Keratinocyte (primary cell): ENCODE measurements at regions not wholly inside any gene's neighbourhood (a gene's known extent, or its start where the extent isn't known, plus 50 kb on each side); places are given as distances from the start of the nearest gene placed in this dataset.
"Not testable (repeated sequence)": the region's sequence is repeated elsewhere in the genome, so short reads cannot be mapped to it uniquely, and the experiment has no call there.

Experiments used
- DNase-seq: peaks from one replicate; pipeline ENCODE4 v3.0.0-alpha.2; 2011; ENCODE audit warnings: low read depth, missing footprints, low spot score
- FAIRE-seq: peaks from 2 replicates; lab custom pipeline; 2011; peaks lifted over from hg19 to GRCh38; lab: Jason Lieb, UNC
- H2AFZ ChIP-seq: 2 replicates; pipeline ENCODE4 v1.6.0; 2012; ENCODE audit warnings: low read length, control low read depth, inconsistent platforms; ENCODE audit not compliant: control insufficient read depth
- H3K27ac ChIP-seq: 2 replicates; pipeline ENCODE4 v1.5.1; 2011; ENCODE audit warnings: low read length; ENCODE audit not compliant: control insufficient read depth, insufficient read depth
- H3K27me3 ChIP-seq: 3 replicates; pipeline ENCODE4 v1.6.0; 2011; ENCODE audit warnings: low read length; ENCODE audit not compliant: control insufficient read depth, insufficient read depth; ENCODE audit errors: extremely low read depth
- H3K36me3 ChIP-seq, 2 experiments: 2 replicates in 1 of 2; 3 replicates in 1 of 2; pipeline ENCODE4 v1.5.1; 2011; ENCODE audit warnings: low read length in 2 of 2, mild to moderate bottlenecking in 1 of 2; ENCODE audit not compliant: control insufficient read depth in 2 of 2, insufficient read depth in 2 of 2; ENCODE audit errors: extremely low read depth in 1 of 2
- H3K4me1 ChIP-seq: 3 replicates; pipeline ENCODE4 v1.5.1; 2011; ENCODE audit warnings: low read length; ENCODE audit not compliant: control insufficient read depth, insufficient read depth; ENCODE audit errors: extremely low read depth
- H3K4me2 ChIP-seq: 3 replicates; pipeline ENCODE4 v1.6.0; 2011; ENCODE audit warnings: low read depth, low read length; ENCODE audit not compliant: control insufficient read depth, insufficient read depth; ENCODE audit errors: extremely low read depth
- H3K4me3 ChIP-seq, 3 experiments: fragments of 200-600 bp in 1 of 3; sonication (generic) in 1 of 3; 2 replicates in 2 of 3; 3 replicates in 1 of 3; pipeline ENCODE4 v1.5.1; 2011 to 2016; ENCODE audit warnings: low read length in 3 of 3, mild to moderate bottlenecking in 3 of 3, control low read depth in 2 of 3, inconsistent platforms in 1 of 3, low read depth in 1 of 3, mixed read lengths in 1 of 3, mixed run types in 1 of 3, moderate library complexity in 1 of 3; ENCODE audit not compliant: control insufficient read depth in 2 of 3, insufficient read depth in 2 of 3; ENCODE audit errors: extremely low read depth in 1 of 3
- H3K79me2 ChIP-seq: 2 replicates; pipeline ENCODE4 v1.6.0; 2012; ENCODE audit warnings: low read length; ENCODE audit not compliant: control insufficient read depth, insufficient read depth
- H3K9ac ChIP-seq: 3 replicates; pipeline ENCODE4 v1.6.0; 2011; ENCODE audit warnings: low read length; ENCODE audit not compliant: control insufficient read depth, insufficient read depth; ENCODE audit errors: extremely low read depth
- H3K9me1 ChIP-seq: 3 replicates; pipeline ENCODE4 v1.6.0; 2011; ENCODE audit warnings: low read length; ENCODE audit not compliant: control insufficient read depth, insufficient read depth; ENCODE audit errors: extremely low read depth
- H3K9me3 ChIP-seq: 2 replicates; pipeline ENCODE4 v1.5.1; 2012; ENCODE audit warnings: low read depth, low read length; ENCODE audit not compliant: control insufficient read depth
- H4K20me1 ChIP-seq: 3 replicates; pipeline ENCODE4 v1.6.0; 2011; ENCODE audit warnings: low read length; ENCODE audit not compliant: control insufficient read depth, insufficient read depth; ENCODE audit errors: extremely low read depth
- CTCF ChIP-seq, 3 experiments: IDR thresholded peaks in 1 of 3; conservative IDR thresholded peaks in 1 of 3; optimal IDR thresholded peaks in 1 of 3; 2 replicates in 2 of 3; 3 replicates in 1 of 3; pipeline versions ENCODE3 to v1.5.1; 2011; ENCODE audit warnings: low read length in 3 of 3, mild to moderate bottlenecking in 3 of 3, moderate library complexity in 2 of 3, control low read depth in 1 of 3, inconsistent platforms in 1 of 3; ENCODE audit not compliant: insufficient read depth in 2 of 3; ENCODE audit errors: extremely low read depth in 1 of 3
- EZH2 ChIP-seq: IDR thresholded peaks from one replicate; pipeline ENCODE4 v1.6.1; 2012; ENCODE audit warnings: inconsistent platforms, mild to moderate bottlenecking, low read length, moderate library complexity
- dilution Hi-C: fragments of 300-500 bp; cut with MboI; formaldehyde crosslinking; loops from one replicate; pipeline ENCODE4 v1.7.0; 2020; ENCODE audit warnings: low sequenced_read_pairs; ENCODE audit not compliant: extremely low pct_ligation_motif_present

GRCh38 chr10:6678956-6679355 is 98.9 kb upstream of the PRKCQ start:
- H3K27ac ChIP-seq = no peak overlapping the region
- H3K4me1 ChIP-seq = no peaks in the 10 kb centered on the region
- no peaks in the 10 kb centered on the region for H4K20me1 ChIP-seq
- H3K4me3 ChIP-seq = no peak overlapping the region
- no peaks in the 10 kb centered on the region for H3K9me1 ChIP-seq
- FAIRE-seq = no peak
- no peak overlapping the region for H3K4me2 ChIP-seq
- no peaks in the 10 kb centered on the region for H3K79me2 ChIP-seq
- dilution Hi-C loops = no loop called here
- no peaks in the 10 kb centered on the region for H3K36me3 ChIP-seq
- H2AFZ ChIP-seq = no peak overlapping the region
- DNase-seq = no peak
- H3K9me3 ChIP-seq = no peaks in the 10 kb centered on the region
- H3K27me3 ChIP-seq = no peaks in the 10 kb centered on the region
- H3K9ac ChIP-seq = no peak overlapping the region
- TF ChIP-seq CTCF (optimal IDR thresholded peaks at IDR 0.05 in 1 of 3, IDR thresholded peaks at IDR 0.05 in 1 of 3, conservative IDR thresholded peaks at IDR 0.05 in 1 of 3; ENCODE audit: extremely low read depth in 1 of 3, insufficient read depth in 2 of 3, low read length in 3 of 3) (no peak), EZH2 (no peak)

DNA sequence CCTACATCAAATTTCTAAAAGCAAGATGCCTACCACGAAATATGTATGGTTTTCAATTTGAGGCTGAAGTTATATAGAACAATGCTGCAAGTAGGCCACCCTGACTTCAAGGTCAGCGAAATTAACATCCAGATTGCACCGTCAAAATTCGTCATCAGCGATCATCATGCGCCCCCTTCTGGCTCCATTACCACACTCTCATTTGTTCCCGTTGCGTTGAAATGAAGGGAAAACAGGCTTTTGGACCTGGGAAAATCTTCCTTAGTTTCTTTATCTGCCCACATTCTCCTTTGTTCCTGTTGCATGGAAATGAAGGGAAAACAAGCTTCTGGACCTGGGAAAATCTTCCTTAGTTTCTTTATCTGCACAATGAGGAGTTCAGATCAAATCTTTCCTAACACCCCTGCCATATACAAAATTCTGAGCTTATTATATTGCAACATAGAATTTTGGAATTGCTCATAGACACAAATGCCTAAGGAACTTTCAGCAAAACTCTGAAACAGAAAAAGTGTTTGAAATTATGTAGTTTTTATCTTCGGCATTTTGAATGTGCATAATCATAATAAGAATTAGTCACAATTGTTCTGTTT is 98.2 kb upstream of the PRKCQ start:
- no peaks in the 10 kb centered on the region for H3K27me3 ChIP-seq
- dilution Hi-C loops = no loop called here
- H3K9ac ChIP-seq = no peak overlapping the region
- no peak overlapping the region for H3K4me3 ChIP-seq
- no peaks in the 10 kb centered on the region for H4K20me1 ChIP-seq
- DNase-seq (no peak), FAIRE-seq (peak; percentile 81)
- H3K79me2 ChIP-seq = no peaks in the 10 kb centered on the region
- no peak overlapping the region for H2AFZ ChIP-seq
- H3K36me3 ChIP-seq = no peaks in the 10 kb centered on the region
- H3K9me1 ChIP-seq = no peaks in the 10 kb centered on the region
- H3K4me1 ChIP-seq = no peaks in the 10 kb centered on the region
- no peak overlapping the region for H3K27ac ChIP-seq
- TF ChIP-seq EZH2 (no peak), CTCF (optimal IDR thresholded peaks at IDR 0.05 in 1 of 3, IDR thresholded peaks at IDR 0.05 in 1 of 3, conservative IDR thresholded peaks at IDR 0.05 in 1 of 3; ENCODE audit: extremely low read depth in 1 of 3, insufficient read depth in 2 of 3, low read length in 3 of 3) (peak; percentile 62 to 79 (median 78))
- no peak overlapping the region for H3K4me2 ChIP-seq
- no peaks in the 10 kb centered on the region for H3K9me3 ChIP-seq

DNA sequence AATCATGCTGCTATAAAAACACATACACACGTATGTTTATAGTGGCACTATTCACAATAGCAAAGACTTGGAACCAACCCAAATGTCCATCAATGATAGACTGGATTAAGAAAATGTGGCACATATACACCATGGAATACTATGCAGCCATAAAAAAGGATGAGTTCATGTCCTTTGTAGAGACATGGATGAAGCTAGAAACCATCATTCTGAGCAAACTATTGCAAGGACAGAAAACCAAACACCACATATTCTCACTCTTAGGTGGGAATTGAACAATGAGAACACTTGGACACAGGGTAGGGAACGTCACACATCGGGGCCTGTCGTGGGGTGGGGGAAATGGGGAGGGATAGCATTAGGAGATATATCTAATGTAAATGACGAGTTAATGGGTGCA is 97.1 kb upstream of the PRKCQ start:
- dilution Hi-C loops = not testable (repeated sequence)

More for the DNA sequence above, 97.1 kb upstream of the PRKCQ start:
- not testable (repeated sequence) for H2AFZ ChIP-seq, H3K9me3 ChIP-seq, H3K9me1 ChIP-seq, H3K27ac ChIP-seq, FAIRE-seq, H3K4me1 ChIP-seq, H3K27me3 ChIP-seq, H4K20me1 ChIP-seq, H3K4me3 ChIP-seq, H3K4me2 ChIP-seq, DNase-seq, H3K36me3 ChIP-seq, H3K79me2 ChIP-seq, H3K9ac ChIP-seq
